ENCODE measurements at regions not wholly inside any gene's neighbourhood (a gene's known extent, or its start where the extent isn't known, plus 50 kb on each side); places are given as distances from the start of the nearest gene placed in this dataset.

DNA sequence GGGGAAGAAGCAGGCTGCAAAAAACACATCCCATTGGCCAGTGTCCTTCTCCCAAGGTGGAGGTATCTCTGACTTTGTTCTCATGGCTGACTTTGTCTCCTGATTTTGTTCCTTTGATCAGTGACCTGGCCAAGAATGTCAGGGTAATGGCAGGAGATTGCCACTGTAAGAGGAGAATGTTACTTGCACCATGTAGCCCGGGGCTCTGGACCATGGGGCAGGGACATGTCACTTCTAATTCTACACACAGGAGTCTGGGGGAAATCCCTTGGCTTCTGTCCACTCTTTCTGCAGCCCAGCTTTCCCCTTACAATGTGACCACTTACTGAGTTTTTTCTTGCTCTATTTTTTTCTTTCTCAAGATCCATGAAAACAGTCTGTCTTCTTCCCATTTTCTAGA lies 87.7 kb upstream of the LRRN2 start:
- no peak overlapping the region for H2BK12ac ChIP-seq (ENCODE audit: insufficient read length, low read depth, low read length)
- no peak overlapping the region for H3K4ac ChIP-seq (ENCODE audit: low read depth, low read length)
- H3K79me1 ChIP-seq (ENCODE audit: insufficient read depth, low read depth, low read length, poor library complexity, severe bottlenecking): no peaks in the 10 kb centered on the region
- H3K9me3 ChIP-seq (ENCODE audit: control insufficient read depth, low read depth, low read length): no peaks in the 10 kb centered on the region
- H4K5ac ChIP-seq (ENCODE audit: insufficient read length, low read depth, low read length): no peak overlapping the region
- no peak overlapping the region for H3K27ac ChIP-seq (ENCODE audit: insufficient read length, low read depth, low read length)
- Mint-ChIP-seq H3K9me3 (no peaks in the 10 kb centered on the region), H3K27me3 (ENCODE audit: low read depth) (peaks cover 47% of the 10 kb centered on the region), H3K27ac (no peak overlapping the region), H3K4me1 (peaks cover 6 to 7% of the 10 kb centered on the region in 2 experiments), H3K4me3 (no peak overlapping the region), H3K36me3 (ENCODE audit: insufficient read depth in 1 of 3, low read depth in 3 of 3) (no peaks in the 10 kb centered on the region)
- no peak overlapping the region for H4K8ac ChIP-seq (replicated peaks; ENCODE audit: insufficient read length, low read depth, low read length)
- no peaks in the 10 kb centered on the region for H3K4me1 ChIP-seq (ENCODE audit: insufficient read depth, low read length)
- no peak overlapping the region for H2BK20ac ChIP-seq (ENCODE audit: low read depth, low read length, poor library complexity, severe bottlenecking)
- no peak for DNase-seq
- no peak overlapping the region for H2BK15ac ChIP-seq (ENCODE audit: low read depth, low read length)
- no peaks in the 10 kb centered on the region for H3K79me2 ChIP-seq (ENCODE audit: insufficient read depth, low read length)
- H2BK5ac ChIP-seq (ENCODE audit: insufficient read length, low read length): no peak overlapping the region
- H2AFZ ChIP-seq (ENCODE audit: low read length): no peak overlapping the region
- no peak overlapping the region for H2BK120ac ChIP-seq (ENCODE audit: low read depth, low read length, poor library complexity, severe bottlenecking)
- H3K14ac ChIP-seq (ENCODE audit: insufficient read depth, low read length): no peak overlapping the region
- no peak overlapping the region for H2AK5ac ChIP-seq (ENCODE audit: insufficient read length, low read length)
- H3K23ac ChIP-seq (ENCODE audit: insufficient read length, low read depth, low read length): no peak overlapping the region
- WGBS (ENCODE audit: extremely low coverage, insufficient read length, low lambda C conversion rate): no CpG with 5 or more reads among the region's 1 CpG
- no peaks in the 10 kb centered on the region for H3K23me2 ChIP-seq (ENCODE audit: insufficient read length, low read depth, low read length, poor library complexity, severe bottlenecking)
- no peak overlapping the region for H3K4me2 ChIP-seq (ENCODE audit: insufficient read depth, insufficient read length, low read length)
- H3K27me3 ChIP-seq (ENCODE audit: insufficient read depth, low read length): no peaks in the 10 kb centered on the region
- no peaks in the 10 kb centered on the region for H4K20me1 ChIP-seq (ENCODE audit: control insufficient read depth, insufficient read depth, insufficient read length)
- no peak overlapping the region for H3K18ac ChIP-seq (ENCODE audit: insufficient read length, low read depth, low read length)
- no peak overlapping the region for H3K9ac ChIP-seq (ENCODE audit: extremely low read depth, insufficient read length, low read length)
- TF ChIP-seq, protein P1, sequence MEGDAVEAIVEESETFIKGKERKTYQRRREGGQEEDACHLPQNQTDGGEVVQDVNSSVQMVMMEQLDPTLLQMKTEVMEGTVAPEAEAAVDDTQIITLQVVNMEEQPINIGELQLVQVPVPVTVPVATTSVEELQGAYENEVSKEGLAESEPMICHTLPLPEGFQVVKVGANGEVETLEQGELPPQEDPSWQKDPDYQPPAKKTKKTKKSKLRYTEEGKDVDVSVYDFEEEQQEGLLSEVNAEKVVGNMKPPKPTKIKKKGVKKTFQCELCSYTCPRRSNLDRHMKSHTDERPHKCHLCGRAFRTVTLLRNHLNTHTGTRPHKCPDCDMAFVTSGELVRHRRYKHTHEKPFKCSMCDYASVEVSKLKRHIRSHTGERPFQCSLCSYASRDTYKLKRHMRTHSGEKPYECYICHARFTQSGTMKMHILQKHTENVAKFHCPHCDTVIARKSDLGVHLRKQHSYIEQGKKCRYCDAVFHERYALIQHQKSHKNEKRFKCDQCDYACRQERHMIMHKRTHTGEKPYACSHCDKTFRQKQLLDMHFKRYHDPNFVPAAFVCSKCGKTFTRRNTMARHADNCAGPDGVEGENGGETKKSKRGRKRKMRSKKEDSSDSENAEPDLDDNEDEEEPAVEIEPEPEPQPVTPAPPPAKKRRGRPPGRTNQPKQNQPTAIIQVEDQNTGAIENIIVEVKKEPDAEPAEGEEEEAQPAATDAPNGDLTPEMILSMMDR (conservative IDR thresholded peaks at IDR 0.05): no peak
- H4K91ac ChIP-seq (ENCODE audit: insufficient read length, low read depth, low read length): no peak overlapping the region
- no peak overlapping the region for H3K56ac ChIP-seq (ENCODE audit: insufficient read length, low read depth, low read length)
- H3T11ph ChIP-seq (ENCODE audit: low read length): no peak overlapping the region
